ENCODE measurements at regions not wholly inside any gene's neighbourhood (a gene's known extent, or its start where the extent isn't known, plus 50 kb on each side); places are given as distances from the start of the nearest gene placed in this dataset.

- TF ChIP-seq CTCF (IDR thresholded peaks at IDR 0.05): no peak
- Histone ChIP-seq H3K27ac (no peak overlapping the region), H3K36me3 (no peaks in the 10 kb centered on the region), H3K9me3 (no peaks in the 10 kb centered on the region), H3K27me3 (no peaks in the 10 kb centered on the region), H3K4me3 (ENCODE audit: low read depth in 1 of 2, low read length in 1 of 2) (no peak overlapping the region), H3K4me1 (ENCODE audit: control insufficient read depth in 1 of 2, insufficient read depth in 1 of 2, low read depth in 1 of 2, low read length in 1 of 2) (peaks cover 6 to 12% of the 10 kb centered on the region in 2 experiments)
These were observed 111.7 kb upstream of the ZEB2 start for GRCh38 chr2:144631636-144632035.

GRCh38 chr2:144630459-144631215 is 110.7 kb upstream of the ZEB2 start:
- Histone ChIP-seq H3K9me3 (no peaks in the 10 kb centered on the region), H3K4me3 (ENCODE audit: low read depth in 1 of 2, low read length in 1 of 2) (no peak overlapping the region), H3K4me1 (ENCODE audit: control insufficient read depth in 1 of 2, insufficient read depth in 1 of 2, low read depth in 1 of 2, low read length in 1 of 2) (peaks cover 6 to 12% of the 10 kb centered on the region in 2 experiments), H3K27ac (no peak overlapping the region), H3K36me3 (no peaks in the 10 kb centered on the region), H3K27me3 (no peaks in the 10 kb centered on the region)
- TF ChIP-seq CTCF (IDR thresholded peaks at IDR 0.05): no peak

GRCh38 chr2:144629935-144630334 is 110.0 kb upstream of the ZEB2 start:
- Histone ChIP-seq H3K27ac (no peak overlapping the region), H3K4me1 (ENCODE audit: control insufficient read depth in 1 of 2, insufficient read depth in 1 of 2, low read depth in 1 of 2, low read length in 1 of 2) (peaks cover 6 to 12% of the 10 kb centered on the region in 2 experiments), H3K27me3 (no peaks in the 10 kb centered on the region), H3K4me3 (ENCODE audit: low read depth in 1 of 2, low read length in 1 of 2) (no peak overlapping the region), H3K9me3 (no peaks in the 10 kb centered on the region), H3K36me3 (no peaks in the 10 kb centered on the region)
- TF ChIP-seq CTCF (IDR thresholded peaks at IDR 0.05): no peak

- no peaks in the 10 kb centered on the region for H3K9me3 ChIP-seq
- H3K27ac ChIP-seq: no peak overlapping the region
- peaks cover 6 to 12% of the 10 kb centered on the region in 2 experiments for H3K4me1 ChIP-seq (ENCODE audit: control insufficient read depth in 1 of 2, insufficient read depth in 1 of 2, low read depth in 1 of 2, low read length in 1 of 2)
- TF ChIP-seq CTCF (IDR thresholded peaks at IDR 0.05): no peak
- H3K4me3 ChIP-seq (ENCODE audit: low read depth in 1 of 2, low read length in 1 of 2): no peak overlapping the region
- no peaks in the 10 kb centered on the region for H3K36me3 ChIP-seq
- no peaks in the 10 kb centered on the region for H3K27me3 ChIP-seq
These were observed 108.6 kb upstream of the ZEB2 start for GRCh38 chr2:144628566-144628965.

GRCh38 chr2:144625626-144626025 is 105.7 kb upstream of the ZEB2 start:
- Histone ChIP-seq H3K27ac (no peak overlapping the region), H3K36me3 (no peaks in the 10 kb centered on the region), H3K27me3 (no peaks in the 10 kb centered on the region), H3K4me3 (ENCODE audit: low read depth in 1 of 2, low read length in 1 of 2) (no peak overlapping the region), H3K9me3 (no peaks in the 10 kb centered on the region), H3K4me1 (ENCODE audit: control insufficient read depth in 1 of 2, insufficient read depth in 1 of 2, low read depth in 1 of 2, low read length in 1 of 2) (no peaks in the 10 kb centered on the region)
- no peak for TF ChIP-seq CTCF (IDR thresholded peaks at IDR 0.05)

Measured in neutrophil (primary cell).